Sciatic nerve (tissue), 2 donors: ENCODE measurements at regions not wholly inside any gene's neighbourhood (a gene's known extent, or its start where the extent isn't known, plus 50 kb on each side); places are given as distances from the start of the nearest gene placed in this dataset.

Experiments
- ATAC-seq: fragments of 200-7000 bp; cut with Tn5 transposase; one replicate; pipeline ENCODE4 v1.9.1; 2020; ENCODE audit warnings: mild to moderate bottlenecking, moderate library complexity
- DNase-seq: peaks from one replicate; pipeline ENCODE4 v3.0.0-alpha.2; 2020; ENCODE audit warnings: low spot score
- intact Hi-C: fragments of 100-400 bp; cut with DNase I; formaldehyde crosslinking; loops from one replicate; pipeline ENCODE4 v1.14.2; 2022
- donor health status: DM: no; HTN: no; CAD: no.
- donor health status: DM: no; HTN: no; CAD: no.

DNA sequence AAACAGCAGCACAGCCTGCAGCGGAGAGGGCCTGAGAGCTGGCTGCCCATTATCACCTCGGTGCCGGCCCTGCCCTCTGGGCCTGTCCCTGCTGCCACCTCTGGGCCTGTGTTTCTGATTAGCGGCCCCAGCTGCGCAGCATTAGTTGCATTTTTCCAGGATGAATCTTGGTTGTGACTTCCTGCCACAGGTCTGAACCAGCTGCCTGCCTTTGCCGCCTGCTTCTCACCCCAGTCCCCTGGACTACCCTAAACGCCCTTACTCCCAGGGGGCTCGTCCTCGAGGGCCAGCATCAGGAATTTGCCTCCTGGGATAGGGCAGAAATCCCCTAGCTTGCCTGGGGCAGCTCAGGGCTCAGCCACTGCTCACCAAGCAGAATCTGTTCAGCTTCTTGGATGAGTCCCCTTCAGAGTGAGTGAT, 342.8 kb downstream of the DYSF start:
- intact Hi-C loops = no loop called here

DNA sequence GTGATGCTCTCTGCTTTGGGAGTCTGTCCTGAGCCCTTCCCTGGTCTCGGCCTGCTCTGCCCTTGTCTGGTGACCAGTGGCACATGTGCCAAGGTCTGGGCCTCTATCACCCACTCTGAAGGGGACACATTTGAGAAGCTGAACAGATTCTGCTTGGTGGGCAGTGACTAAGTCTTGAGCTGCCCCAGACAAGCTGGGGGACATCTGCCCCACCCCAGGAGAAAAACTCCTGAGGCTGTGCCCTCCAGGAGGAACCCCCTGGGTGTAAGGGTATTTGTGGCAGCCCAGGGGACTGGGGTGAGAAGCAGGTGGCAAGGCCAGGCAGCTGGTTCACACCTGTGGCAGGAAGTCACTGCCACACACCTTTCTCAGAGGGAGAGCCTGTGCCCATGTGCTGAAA, 342.1 kb downstream of the DYSF start:
- no peak for DNase-seq
- intact Hi-C loops = no loop called here
- ATAC-seq = no peak

More for the DNA sequence above, 342.8 kb downstream of the DYSF start:
- ATAC-seq (no peak), DNase-seq (no peak)

- DNase-seq (no peak), ATAC-seq (no peak)
- intact Hi-C loops = no loop called here
Observed at GRCh38 chr2:71794611-71795010, 341.2 kb downstream of the DYSF start.

GRCh38 chr2:71793926-71794325, 340.6 kb downstream of the DYSF start:
- ATAC-seq (no peak), DNase-seq (no peak)
- intact Hi-C loops = no loop called here

GRCh38 chr2:71792926-71793761, 339.8 kb downstream of the DYSF start:
- no peak for DNase-seq
- peak; percentile 37 for ATAC-seq
- intact Hi-C loops = no loop called here

- DNase-seq (no peak), ATAC-seq (no peak)
- intact Hi-C loops = no loop called here
Observed at GRCh38 chr2:71791501-71792135, 338.3 kb downstream of the DYSF start.

DNA sequence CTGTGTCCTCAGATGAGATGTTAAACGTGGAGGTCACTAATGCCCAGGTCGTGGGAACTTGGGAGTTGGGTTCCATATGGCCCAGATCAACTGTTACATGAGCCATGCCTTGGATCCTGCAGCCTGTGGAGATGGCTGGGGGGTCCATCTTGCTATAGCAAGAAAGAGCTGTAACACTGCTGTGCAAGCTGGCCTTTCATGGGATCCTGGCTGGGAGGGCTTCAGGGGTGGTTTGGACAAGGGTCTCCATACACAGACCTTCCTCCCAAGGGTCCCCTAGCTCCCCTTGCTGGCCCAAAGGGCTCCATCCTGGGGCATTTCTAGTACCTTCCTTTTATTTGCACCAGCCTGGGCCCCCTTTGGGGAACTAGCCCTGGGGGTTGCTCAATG, 337.7 kb downstream of the DYSF start:
- intact Hi-C loops = no loop called here
- DNase-seq (no peak), ATAC-seq (no peak)

DNA sequence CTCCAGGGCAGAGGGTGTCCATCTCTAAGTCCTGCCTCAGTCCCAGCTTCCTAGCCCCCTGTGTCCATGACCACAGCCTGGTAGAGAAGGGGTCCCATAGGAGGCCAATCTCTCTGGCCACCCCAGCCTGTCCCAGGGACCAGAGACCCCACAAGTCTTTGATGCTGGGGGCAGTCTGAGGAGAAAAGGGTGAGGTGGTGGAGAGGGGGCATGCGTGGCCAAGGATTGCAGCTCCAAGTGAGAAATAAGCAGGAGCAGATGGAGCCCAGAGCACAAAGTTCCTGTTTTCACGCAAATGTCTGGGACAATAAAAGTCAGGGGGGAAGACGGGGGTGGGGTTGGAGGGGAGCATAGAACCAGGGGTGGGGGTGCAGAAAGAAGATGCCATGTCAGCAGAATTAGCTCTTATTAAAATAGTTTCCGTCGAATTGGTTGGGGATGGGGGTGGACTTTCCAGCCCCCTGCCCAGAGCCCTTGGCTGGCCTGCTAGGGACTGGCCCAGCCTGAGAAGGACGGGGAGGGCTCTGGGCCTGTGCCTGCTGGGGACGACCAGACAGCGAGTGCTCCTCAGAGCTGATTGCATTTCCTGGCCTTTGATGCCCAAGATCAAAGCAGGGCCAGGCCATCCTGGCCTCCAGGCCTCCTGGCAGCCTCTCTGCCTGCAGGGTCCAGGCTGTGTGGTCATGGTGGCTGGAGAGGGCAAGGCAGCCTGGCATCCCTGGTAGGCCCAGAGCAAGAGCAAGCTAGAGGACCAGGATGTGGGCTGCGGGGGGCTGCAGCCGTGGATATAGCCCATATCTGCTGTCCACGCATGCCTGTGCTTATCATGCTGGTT, 337.1 kb downstream of the DYSF start:
- no peak for ATAC-seq
- intact Hi-C loops = no loop called here
- DNase-seq = no peak

- ATAC-seq = no peak
- DNase-seq = no peak
- intact Hi-C loops = no loop called here
Observed at GRCh38 chr2:71789556-71790204, 336.3 kb downstream of the DYSF start.

- ATAC-seq = no peak
- DNase-seq = no peak
- intact Hi-C loops = no loop called here
Observed at GRCh38 chr2:71788601-71789240, 335.4 kb downstream of the DYSF start.

GRCh38 chr2:71788186-71788525, 334.8 kb downstream of the DYSF start:
- DNase-seq (no peak), ATAC-seq (no peak)
- intact Hi-C loops = no loop called here

GRCh38 chr2:71787476-71788185, 334.3 kb downstream of the DYSF start:
- DNase-seq (no peak), ATAC-seq (no peak)
- intact Hi-C loops = no loop called here

DNA sequence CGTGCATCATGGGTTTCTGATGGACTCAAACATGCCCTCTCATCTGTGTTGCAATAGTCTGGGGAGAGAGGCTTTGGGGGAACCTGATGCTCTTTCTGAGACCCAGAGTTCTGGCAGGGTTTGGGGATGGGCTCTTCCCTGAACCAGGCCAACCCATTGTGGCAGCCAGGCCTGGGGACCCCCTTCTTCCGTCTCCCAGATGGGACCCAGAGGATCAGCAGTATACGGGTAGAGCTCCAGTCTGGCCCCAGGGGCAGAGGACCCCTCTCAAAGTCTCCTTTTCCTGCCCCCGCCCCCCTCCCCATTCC, 333.7 kb downstream of the DYSF start:
- intact Hi-C loops = no loop called here
- DNase-seq (no peak), ATAC-seq (no peak)

DNA sequence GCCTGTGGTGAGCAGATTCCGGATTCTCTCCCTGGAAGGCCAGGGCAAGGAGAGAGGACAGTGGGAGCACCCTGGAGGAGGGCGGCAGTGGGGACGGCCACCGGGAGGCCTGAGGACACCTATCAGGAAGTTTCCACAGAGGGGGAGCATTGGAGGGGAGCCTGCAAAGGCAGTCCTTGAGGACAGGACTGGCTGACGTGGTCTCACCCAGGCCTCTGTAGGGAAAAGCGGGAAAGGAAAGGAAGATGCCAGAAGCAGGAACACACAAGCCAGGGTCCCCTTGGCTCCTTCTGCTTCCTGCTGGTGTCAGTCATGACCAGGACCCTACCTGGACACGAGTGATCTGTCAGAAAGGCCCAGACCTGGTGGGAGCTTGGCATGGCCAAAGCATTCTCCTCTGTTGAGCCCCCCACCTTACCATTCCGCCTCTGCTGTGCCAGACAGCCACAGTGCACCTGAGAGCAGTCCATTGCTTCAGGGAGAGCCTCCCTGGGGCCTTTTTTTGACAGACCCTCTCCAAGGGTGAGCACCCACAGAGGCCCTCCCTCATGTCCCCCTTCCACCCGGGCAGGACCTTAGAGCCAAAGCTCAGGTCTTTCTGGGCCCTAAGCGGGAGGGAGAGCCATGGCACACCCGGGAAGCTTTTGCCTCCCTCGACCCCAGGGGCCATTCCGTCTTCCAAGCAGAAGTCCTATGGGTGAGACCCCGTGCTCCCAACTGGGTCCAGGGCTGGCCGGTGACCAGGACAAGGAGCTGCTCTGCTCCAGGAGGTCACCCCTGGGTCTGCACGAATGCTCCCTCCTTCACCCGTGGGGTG, 333.1 kb downstream of the DYSF start:
- DNase-seq = no peak
- ATAC-seq = no peak
- intact Hi-C loops = no loop called here

- DNase-seq (no peak), ATAC-seq (no peak)
- intact Hi-C loops = no loop called here
Observed at GRCh38 chr2:71785516-71785981, 332.2 kb downstream of the DYSF start.

- DNase-seq (no peak), ATAC-seq (no peak)
- intact Hi-C loops = no loop called here
Observed at GRCh38 chr2:71784734-71785511, 331.6 kb downstream of the DYSF start.

DNA sequence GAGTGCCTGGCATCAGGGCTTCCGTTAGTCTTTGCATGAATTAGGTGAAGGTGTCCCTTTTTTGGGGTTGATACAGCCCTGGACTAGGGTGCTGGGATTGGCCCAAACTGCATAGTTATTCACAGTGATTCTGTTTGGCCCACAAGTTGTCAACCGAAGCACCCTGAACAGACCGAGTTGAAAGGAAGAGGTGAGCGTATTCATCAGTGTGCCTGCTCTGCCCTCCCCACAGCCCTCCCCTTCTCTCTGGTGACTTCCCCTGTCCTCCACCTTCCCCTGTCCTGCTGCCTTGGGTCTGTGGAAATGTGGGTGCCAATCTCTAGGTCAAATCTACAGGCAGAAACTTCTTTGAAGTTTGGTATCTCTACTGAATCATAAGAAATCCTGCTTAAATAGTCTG, 330.5 kb downstream of the DYSF start:
- intact Hi-C loops = no loop called here
- ATAC-seq (no peak), DNase-seq (no peak)
